SK-N-SH treated with all-trans-retinoic acid at 6 μM for 48 hours (cell line): ENCODE measurements at regions not wholly inside any gene's neighbourhood (a gene's known extent, or its start where the extent isn't known, plus 50 kb on each side); places are given as distances from the start of the nearest gene placed in this dataset.

ENCODE experiments used
- ATAC-seq: fragments of 200-7000 bp; cut with Tn5 transposase; 3 replicates; pipeline ENCODE4 v1.9.1; 2020; ENCODE audit warnings: mild to moderate bottlenecking, moderate library complexity
- ARNTL ChIP-seq: fragments of 450-650 bp; formaldehyde crosslinking; IDR thresholded peaks from 2 replicates; pipeline ENCODE4 v1.5.0; 2020; ENCODE audit warnings: low read depth, mild to moderate bottlenecking, moderate library complexity, borderline replicate concordance
- BACH2 ChIP-seq: fragments of 250-450 bp; sonication (Bioruptor Pico); IDR thresholded peaks from 2 replicates; pipeline ENCODE4 v1.9.0; 2021; ENCODE audit warnings: mild to moderate bottlenecking, borderline replicate concordance
- CREB5 ChIP-seq: fragments of 250-450 bp; sonication (Bioruptor Pico); IDR thresholded peaks from 2 replicates; pipeline ENCODE4 v1.5.1; 2020; ENCODE audit warnings: low read depth, mild to moderate bottlenecking, moderate library complexity
- CSDC2 ChIP-seq: fragments of 250-450 bp; sonication (Bioruptor Pico); IDR thresholded peaks from 2 replicates; pipeline ENCODE4 v1.5.0; 2020; ENCODE audit warnings: mild to moderate bottlenecking, moderate library complexity
- GLIS3 ChIP-seq: fragments of 250-450 bp; sonication (Bioruptor Pico); IDR thresholded peaks from 2 replicates; pipeline ENCODE4 v1.5.0; 2020; ENCODE audit warnings: mild to moderate bottlenecking, moderate library complexity
- ISL1 ChIP-seq: fragments of 250-450 bp; sonication (Bioruptor Pico); IDR thresholded peaks from 2 replicates; pipeline ENCODE4 v2.1.2; 2022; ENCODE audit warnings: mild to moderate bottlenecking, moderate library complexity
- OSR1 ChIP-seq: fragments of 250-450 bp; sonication (Bioruptor Pico); IDR thresholded peaks from 2 replicates; pipeline ENCODE4 v1.8.0; 2022; ENCODE audit warnings: moderate library complexity, mild to moderate bottlenecking, inconsistent platforms
- POU6F1 ChIP-seq: fragments of 250-450 bp; sonication (Bioruptor Pico); IDR thresholded peaks from 2 replicates; pipeline ENCODE4 v1.8.0; 2021; ENCODE audit warnings: low read depth, mild to moderate bottlenecking, moderate library complexity, borderline replicate concordance
- PPARA ChIP-seq: fragments of 250-450 bp; sonication (Bioruptor Pico); IDR thresholded peaks from 2 replicates; pipeline ENCODE4 v1.5.0; 2020; ENCODE audit warnings: mild to moderate bottlenecking, borderline replicate concordance
- RARB ChIP-seq: fragments of 250-450 bp; sonication (Bioruptor Pico); IDR thresholded peaks from 2 replicates; pipeline ENCODE4 v1.8.0; 2021; ENCODE audit warnings: mild to moderate bottlenecking, moderate library complexity
- SNAI2 ChIP-seq: fragments of 250-450 bp; sonication (Bioruptor Pico); IDR thresholded peaks from 2 replicates; pipeline ENCODE4 v1.5.0; 2020; ENCODE audit warnings: mild to moderate bottlenecking, moderate library complexity
- TCF4 ChIP-seq: fragments of 250-450 bp; sonication (Bioruptor Pico); IDR thresholded peaks from 2 replicates; pipeline ENCODE4 v1.8.0; 2021; ENCODE audit warnings: mild to moderate bottlenecking, moderate library complexity, borderline replicate concordance
- TOX ChIP-seq: fragments of 250-450 bp; sonication (Bioruptor Pico); IDR thresholded peaks from 2 replicates; pipeline ENCODE4 v1.8.0; 2021; ENCODE audit warnings: mild to moderate bottlenecking, moderate library complexity, borderline replicate concordance
- ZC3H10 ChIP-seq: fragments of 250-450 bp; sonication (Bioruptor Pico); IDR thresholded peaks from 2 replicates; pipeline ENCODE4 v1.5.1; 2021; ENCODE audit warnings: mild to moderate bottlenecking, moderate library complexity
- ZFP3 ChIP-seq: fragments of 250-450 bp; sonication (Bioruptor Pico); IDR thresholded peaks from 2 replicates; pipeline ENCODE4 v1.5.0; 2020; ENCODE audit warnings: mild to moderate bottlenecking, moderate library complexity
- ZNF565 ChIP-seq: fragments of 450-650 bp; formaldehyde crosslinking; conservative IDR thresholded peaks from 2 replicates; pipeline ENCODE4 v1.5.0; 2020; ENCODE audit warnings: low read depth, mild to moderate bottlenecking, moderate library complexity
- ZNF70 ChIP-seq: fragments of 450-650 bp; formaldehyde crosslinking; IDR thresholded peaks from 2 replicates; pipeline ENCODE4 v1.5.0; 2020; ENCODE audit warnings: mild to moderate bottlenecking, moderate library complexity
- ZNF8 ChIP-seq: fragments of 450-650 bp; formaldehyde crosslinking; IDR thresholded peaks from 2 replicates; pipeline ENCODE4 v1.5.0; 2020; ENCODE audit warnings: mild to moderate bottlenecking, moderate library complexity
- TF ChIP-seq, protein P1 (sequence below): fragments of 250-450 bp; sonication (Bioruptor Pico); IDR thresholded peaks from 2 replicates; pipeline ENCODE4 v1.5.1; 2021; ENCODE audit warnings: mild to moderate bottlenecking, moderate library complexity
- TF ChIP-seq, protein P2 (sequence below): fragments of 250-450 bp; sonication (Bioruptor Pico); IDR thresholded peaks from 2 replicates; pipeline ENCODE4 v1.5.0; 2020; ENCODE audit warnings: mild to moderate bottlenecking, moderate library complexity

GRCh38 chr12:45503899-45504298 is 225.6 kb upstream of the ARID2 start:
- ATAC-seq, result no peak
- TF ChIP-seq CSDC2 (CRISPR knock-in tag) (no peak), POU6F1 (CRISPR knock-in tag) (no peak), BACH2 (no peak), RARB (CRISPR knock-in tag) (no peak), ISL1 (CRISPR knock-in tag) (no peak), ZNF70 (no peak), PPARA (no peak), ZFP3 (CRISPR knock-in tag) (no peak), TOX (CRISPR knock-in tag) (no peak), TCF4 (CRISPR knock-in tag) (no peak)
- TF ChIP-seq, protein P1, sequence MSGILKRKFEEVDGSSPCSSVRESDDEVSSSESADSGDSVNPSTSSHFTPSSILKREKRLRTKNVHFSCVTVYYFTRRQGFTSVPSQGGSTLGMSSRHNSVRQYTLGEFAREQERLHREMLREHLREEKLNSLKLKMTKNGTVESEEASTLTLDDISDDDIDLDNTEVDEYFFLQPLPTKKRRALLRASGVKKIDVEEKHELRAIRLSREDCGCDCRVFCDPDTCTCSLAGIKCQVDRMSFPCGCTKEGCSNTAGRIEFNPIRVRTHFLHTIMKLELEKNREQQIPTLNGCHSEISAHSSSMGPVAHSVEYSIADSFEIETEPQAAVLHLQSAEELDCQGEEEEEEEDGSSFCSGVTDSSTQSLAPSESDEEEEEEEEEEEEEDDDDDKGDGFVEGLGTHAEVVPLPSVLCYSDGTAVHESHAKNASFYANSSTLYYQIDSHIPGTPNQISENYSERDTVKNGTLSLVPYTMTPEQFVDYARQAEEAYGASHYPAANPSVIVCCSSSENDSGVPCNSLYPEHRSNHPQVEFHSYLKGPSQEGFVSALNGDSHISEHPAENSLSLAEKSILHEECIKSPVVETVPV, result no peak
- TF ChIP-seq, protein P2, sequence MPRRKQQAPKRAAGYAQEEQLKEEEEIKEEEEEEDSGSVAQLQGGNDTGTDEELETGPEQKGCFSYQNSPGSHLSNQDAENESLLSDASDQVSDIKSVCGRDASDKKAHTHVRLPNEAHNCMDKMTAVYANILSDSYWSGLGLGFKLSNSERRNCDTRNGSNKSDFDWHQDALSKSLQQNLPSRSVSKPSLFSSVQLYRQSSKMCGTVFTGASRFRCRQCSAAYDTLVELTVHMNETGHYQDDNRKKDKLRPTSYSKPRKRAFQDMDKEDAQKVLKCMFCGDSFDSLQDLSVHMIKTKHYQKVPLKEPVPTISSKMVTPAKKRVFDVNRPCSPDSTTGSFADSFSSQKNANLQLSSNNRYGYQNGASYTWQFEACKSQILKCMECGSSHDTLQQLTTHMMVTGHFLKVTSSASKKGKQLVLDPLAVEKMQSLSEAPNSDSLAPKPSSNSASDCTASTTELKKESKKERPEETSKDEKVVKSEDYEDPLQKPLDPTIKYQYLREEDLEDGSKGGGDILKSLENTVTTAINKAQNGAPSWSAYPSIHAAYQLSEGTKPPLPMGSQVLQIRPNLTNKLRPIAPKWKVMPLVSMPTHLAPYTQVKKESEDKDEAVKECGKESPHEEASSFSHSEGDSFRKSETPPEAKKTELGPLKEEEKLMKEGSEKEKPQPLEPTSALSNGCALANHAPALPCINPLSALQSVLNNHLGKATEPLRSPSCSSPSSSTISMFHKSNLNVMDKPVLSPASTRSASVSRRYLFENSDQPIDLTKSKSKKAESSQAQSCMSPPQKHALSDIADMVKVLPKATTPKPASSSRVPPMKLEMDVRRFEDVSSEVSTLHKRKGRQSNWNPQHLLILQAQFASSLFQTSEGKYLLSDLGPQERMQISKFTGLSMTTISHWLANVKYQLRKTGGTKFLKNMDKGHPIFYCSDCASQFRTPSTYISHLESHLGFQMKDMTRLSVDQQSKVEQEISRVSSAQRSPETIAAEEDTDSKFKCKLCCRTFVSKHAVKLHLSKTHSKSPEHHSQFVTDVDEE (CRISPR knock-in tag), result no peak
- TF ChIP-seq, all 23 proteins: peak for 0

- TF ChIP-seq ARNTL (no peak), ZNF70 (no peak), POU6F1 (CRISPR knock-in tag) (no peak), CREB5 (no peak), ZFP3 (CRISPR knock-in tag) (no peak), PPARA (no peak), ZNF565 (CRISPR knock-in tag) (no peak), GLIS3 (no peak), TCF4 (CRISPR knock-in tag) (no peak), SNAI2 (no peak), ZC3H10 (CRISPR knock-in tag) (no peak)
Measured at GRCh38 chr12:45504316-45505010, 225.0 kb upstream of the ARID2 start.

DNA sequence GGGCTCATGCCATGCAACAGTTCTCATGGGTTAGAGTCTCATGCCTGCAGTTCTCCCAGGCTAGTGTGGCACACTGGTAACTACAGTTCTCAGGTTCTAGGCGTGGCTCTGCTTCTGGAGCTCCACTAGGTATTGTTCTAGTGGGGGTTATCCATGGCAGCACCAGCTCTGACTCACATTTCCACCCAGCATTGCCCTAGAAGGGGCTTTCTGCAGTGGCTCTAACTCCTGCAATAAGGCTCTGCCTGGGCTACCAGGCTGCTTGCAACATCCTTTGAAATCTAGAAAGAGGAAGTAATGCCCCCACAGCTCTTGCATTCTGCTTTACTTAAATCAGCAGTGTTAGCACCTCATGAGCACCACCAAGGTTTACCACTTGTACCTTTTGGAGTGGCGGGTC is 220.3 kb upstream of the ARID2 start:
- ATAC-seq, result no peak
- TF ChIP-seq CREB5 (no peak), ZNF565 (CRISPR knock-in tag) (no peak), OSR1 (CRISPR knock-in tag) (no peak), TCF4 (CRISPR knock-in tag) (no peak), ZC3H10 (CRISPR knock-in tag) (no peak), SNAI2 (no peak), POU6F1 (CRISPR knock-in tag) (no peak), BACH2 (no peak), TOX (CRISPR knock-in tag) (no peak), CSDC2 (CRISPR knock-in tag) (no peak), RARB (CRISPR knock-in tag) (no peak), ZNF8 (CRISPR knock-in tag) (no peak)
- TF ChIP-seq, protein P2 (CRISPR knock-in tag), result no peak

More at GRCh38 chr12:45504316-45505010, 225.0 kb upstream of the ARID2 start:
- ATAC-seq, result no peak
